COLO668 (cell line): ENCODE measurements at regions not wholly inside any gene's neighbourhood (a gene's known extent, or its start where the extent isn't known, plus 50 kb on each side); places are given as distances from the start of the nearest gene placed in this dataset.

Source experiments
- DNase-seq: peaks from one replicate; lab custom pipeline; 2025; ENCODE audit not compliant: unreplicated experiment; lab: John Stamatoyannopoulos, UW

GRCh38 chr19:28793391-28794168, 419.4 kb downstream of the UQCRFS1 start:
- DNase-seq, result no peak

- no peak for DNase-seq
Measured at GRCh38 chr19:28785971-28786370, 427.0 kb downstream of the UQCRFS1 start.

- no peak for DNase-seq
Measured at GRCh38 chr19:28764066-28764465, 448.9 kb downstream of the UQCRFS1 start.

- DNase-seq, result no peak
Measured at GRCh38 chr19:28746478-28746877, 466.5 kb downstream of the UQCRFS1 start.

- DNase-seq, result no peak
Measured at GRCh38 chr19:28744943-28745342, 468.0 kb downstream of the UQCRFS1 start.

- DNase-seq, result no peak
Measured at GRCh38 chr19:28744014-28744413, 468.9 kb downstream of the UQCRFS1 start.

GRCh38 chr19:28737021-28737895, 475.7 kb downstream of the UQCRFS1 start:
- no peak for DNase-seq

GRCh38 chr19:28736528-28736927, 476.4 kb downstream of the UQCRFS1 start:
- DNase-seq, result no peak

GRCh38 chr19:28731577-28731976, 481.4 kb downstream of the UQCRFS1 start:
- DNase-seq, result no peak

- no peak for DNase-seq
Measured at GRCh38 chr19:28730791-28731512, 482.0 kb downstream of the UQCRFS1 start.

- no peak for DNase-seq
Measured at GRCh38 chr19:28727480-28728159, 485.3 kb downstream of the UQCRFS1 start.

- DNase-seq, result no peak
Measured at GRCh38 chr19:28726533-28727479, 486.1 kb downstream of the UQCRFS1 start.

GRCh38 chr19:28718909-28719308, 494.0 kb downstream of the UQCRFS1 start:
- no peak for DNase-seq

- DNase-seq, result no peak
Measured at GRCh38 chr19:28715157-28715556, 497.8 kb downstream of the UQCRFS1 start.

- no peak for DNase-seq
Measured at GRCh38 chr19:28711411-28711810, 501.5 kb downstream of the UQCRFS1 start.

GRCh38 chr19:28710278-28710677, 502.7 kb downstream of the UQCRFS1 start:
- no peak for DNase-seq

- DNase-seq, result no peak
Measured at GRCh38 chr19:28706693-28707092, 506.3 kb downstream of the UQCRFS1 start.

GRCh38 chr19:28705008-28705407, 507.9 kb downstream of the UQCRFS1 start:
- DNase-seq, result no peak

GRCh38 chr19:28703400-28703956, 509.5 kb downstream of the UQCRFS1 start:
- DNase-seq, result no peak
